ENCODE measurements at regions not wholly inside any gene's neighbourhood (a gene's known extent, or its start where the extent isn't known, plus 50 kb on each side); places are given as distances from the start of the nearest gene placed in this dataset.

- DNase-seq = no peak
These were observed 400.8 kb upstream of the MMADHC start for GRCh38 chr2:149988361-149988760.

GRCh38 chr2:149986861-149987260, 399.3 kb upstream of the MMADHC start:
- no peak for DNase-seq

GRCh38 chr2:149984311-149984710, 396.7 kb upstream of the MMADHC start:
- no peak for DNase-seq

GRCh38 chr2:149972066-149972465, 384.5 kb upstream of the MMADHC start:
- DNase-seq = no peak

- no peak for DNase-seq
These were observed 367.5 kb upstream of the MMADHC start for GRCh38 chr2:149954981-149955600.

DNA sequence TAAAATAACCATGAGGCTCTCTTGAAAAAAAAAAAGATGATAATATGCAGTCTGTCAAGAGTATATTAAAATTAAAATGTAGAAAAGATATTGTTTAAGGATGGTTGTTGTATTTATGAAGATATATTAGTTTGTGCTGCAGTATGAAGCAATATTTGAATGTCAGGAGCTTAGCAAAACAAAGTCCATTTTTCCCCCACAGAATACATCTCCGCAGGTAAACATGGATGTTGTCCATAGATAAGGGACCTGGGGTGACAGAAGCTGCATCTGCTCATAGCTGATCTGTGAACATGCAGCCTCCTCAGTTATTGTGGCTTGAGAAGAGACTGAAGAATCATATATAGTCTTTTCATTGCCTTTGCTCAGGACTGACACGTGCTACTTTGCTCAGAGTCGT, 366.1 kb upstream of the MMADHC start:
- DNase-seq = no peak

GRCh38 chr2:149931486-149931885, 343.9 kb upstream of the MMADHC start:
- no peak for DNase-seq

DNA sequence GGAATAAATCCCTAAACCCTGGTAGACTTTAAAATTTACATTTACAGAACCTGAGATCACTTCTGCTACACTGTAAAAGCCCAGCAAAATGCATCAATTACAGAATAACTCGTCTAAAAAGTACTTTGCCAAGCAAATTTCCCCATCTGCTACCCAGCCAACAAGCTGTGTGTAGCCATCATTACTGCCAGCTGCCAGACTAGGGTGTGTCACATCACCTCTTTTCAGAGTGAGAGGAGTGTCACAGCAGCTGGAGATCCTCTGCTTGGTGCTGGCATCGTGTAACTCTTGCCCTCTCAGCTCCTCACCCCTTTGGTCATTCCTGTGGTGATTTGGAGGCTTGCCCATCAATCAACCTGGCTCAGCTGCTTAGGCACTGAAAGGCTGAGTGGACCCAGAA, 340.4 kb upstream of the MMADHC start:
- no peak for DNase-seq

- no peak for DNase-seq
These were observed 338.6 kb upstream of the MMADHC start for GRCh38 chr2:149926149-149926548.

DNA sequence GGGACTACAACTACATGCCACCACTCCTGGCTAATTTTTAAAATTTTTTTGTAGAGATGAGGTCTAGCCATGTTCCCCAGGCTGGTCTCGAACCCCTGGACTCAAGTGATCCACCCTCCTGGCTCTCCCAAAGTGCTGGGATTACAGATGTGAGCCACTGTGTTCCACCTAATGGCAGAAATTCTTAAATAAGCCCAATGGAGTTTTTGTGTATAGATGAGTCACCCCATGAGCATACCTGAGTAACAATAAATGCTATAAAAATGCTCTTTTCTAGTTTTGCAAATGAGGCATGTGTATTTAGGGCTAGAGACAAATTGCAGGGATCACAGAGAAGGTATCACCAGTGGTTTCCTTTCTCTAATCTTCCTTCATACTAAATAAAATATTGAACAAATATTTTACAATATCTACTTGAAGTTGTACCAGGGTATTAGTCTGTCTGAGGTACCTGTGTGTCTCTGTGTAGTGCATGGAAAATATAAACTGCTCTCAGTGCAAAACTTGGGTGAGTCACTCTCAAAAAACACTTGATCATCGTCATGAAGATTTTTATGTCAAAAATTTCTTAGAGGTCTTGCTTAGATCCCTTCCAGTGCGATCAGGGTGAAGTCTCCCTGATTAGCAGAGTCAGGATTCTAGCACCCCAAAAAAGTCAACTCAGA, 337.1 kb upstream of the MMADHC start:
- no peak for DNase-seq

DNA sequence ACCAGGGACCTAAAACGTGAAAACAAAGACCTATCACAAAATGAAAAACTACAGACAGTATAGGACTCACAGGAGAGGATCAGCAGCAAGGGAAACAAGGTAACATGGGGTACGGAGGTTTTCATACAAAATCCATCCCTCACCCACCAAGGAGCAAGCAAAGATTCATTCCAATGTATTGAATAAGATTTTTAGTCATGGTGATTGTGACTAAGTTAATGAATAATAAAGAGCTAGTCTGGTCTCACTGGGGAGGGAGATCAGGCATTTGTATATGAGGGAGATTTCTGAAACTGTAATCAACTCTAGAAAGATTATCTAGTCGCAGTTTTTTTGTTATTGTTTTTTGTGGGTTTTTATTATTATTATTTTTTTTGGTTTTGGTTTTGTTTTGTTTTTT, 336.5 kb upstream of the MMADHC start:
- DNase-seq = no peak

DNA sequence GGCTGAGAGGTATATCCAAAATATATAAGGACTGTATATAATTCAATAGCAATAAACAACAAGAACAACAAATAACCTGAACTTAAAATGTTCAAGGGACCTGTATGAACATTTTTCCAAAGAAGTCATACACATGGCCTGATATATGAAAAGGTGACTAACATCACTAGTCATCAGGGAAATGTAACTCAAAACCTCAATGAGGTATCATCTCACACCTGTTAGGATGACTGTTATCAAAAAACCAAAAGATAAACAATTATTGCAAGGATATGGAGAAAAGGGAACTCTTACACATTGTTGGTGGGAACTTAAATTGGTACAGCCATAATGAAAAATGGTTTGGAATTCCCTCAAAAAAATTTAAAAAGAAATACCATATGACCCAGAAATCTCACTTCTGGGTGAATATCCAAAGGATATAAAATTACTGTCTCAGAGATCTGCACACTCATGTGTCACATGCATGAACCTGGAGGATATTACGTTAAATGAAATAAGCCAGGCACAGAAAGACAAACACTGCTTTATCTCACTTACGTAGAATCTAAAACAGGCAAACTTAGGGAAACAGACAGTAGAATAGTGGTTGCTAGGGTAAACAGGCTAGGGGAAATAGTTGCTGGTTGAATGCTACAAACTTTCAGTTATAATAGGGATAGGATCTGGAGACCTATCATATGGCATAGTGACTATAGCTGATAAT, 334.5 kb upstream of the MMADHC start:
- no peak for DNase-seq

DNA sequence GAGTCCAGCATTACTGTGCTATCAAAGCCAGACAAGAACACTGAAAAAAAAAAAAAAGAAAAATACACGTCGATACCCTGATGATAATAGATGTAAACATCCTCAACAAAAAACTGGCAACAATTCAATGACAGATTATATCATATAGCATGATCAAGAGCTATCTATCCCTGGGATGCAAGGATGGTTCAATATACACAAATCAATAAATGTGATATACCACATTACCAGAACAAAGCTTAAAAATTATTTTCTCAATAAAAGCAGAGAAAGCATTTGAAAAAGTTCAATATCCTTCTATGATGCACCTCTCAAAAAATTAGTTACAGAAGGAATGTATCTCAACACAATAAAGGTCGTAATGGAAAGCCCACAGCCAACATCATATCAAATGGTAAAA, 332.8 kb upstream of the MMADHC start:
- no peak for DNase-seq

- DNase-seq = no peak
These were observed 327.6 kb upstream of the MMADHC start for GRCh38 chr2:149915151-149915550.

DNA sequence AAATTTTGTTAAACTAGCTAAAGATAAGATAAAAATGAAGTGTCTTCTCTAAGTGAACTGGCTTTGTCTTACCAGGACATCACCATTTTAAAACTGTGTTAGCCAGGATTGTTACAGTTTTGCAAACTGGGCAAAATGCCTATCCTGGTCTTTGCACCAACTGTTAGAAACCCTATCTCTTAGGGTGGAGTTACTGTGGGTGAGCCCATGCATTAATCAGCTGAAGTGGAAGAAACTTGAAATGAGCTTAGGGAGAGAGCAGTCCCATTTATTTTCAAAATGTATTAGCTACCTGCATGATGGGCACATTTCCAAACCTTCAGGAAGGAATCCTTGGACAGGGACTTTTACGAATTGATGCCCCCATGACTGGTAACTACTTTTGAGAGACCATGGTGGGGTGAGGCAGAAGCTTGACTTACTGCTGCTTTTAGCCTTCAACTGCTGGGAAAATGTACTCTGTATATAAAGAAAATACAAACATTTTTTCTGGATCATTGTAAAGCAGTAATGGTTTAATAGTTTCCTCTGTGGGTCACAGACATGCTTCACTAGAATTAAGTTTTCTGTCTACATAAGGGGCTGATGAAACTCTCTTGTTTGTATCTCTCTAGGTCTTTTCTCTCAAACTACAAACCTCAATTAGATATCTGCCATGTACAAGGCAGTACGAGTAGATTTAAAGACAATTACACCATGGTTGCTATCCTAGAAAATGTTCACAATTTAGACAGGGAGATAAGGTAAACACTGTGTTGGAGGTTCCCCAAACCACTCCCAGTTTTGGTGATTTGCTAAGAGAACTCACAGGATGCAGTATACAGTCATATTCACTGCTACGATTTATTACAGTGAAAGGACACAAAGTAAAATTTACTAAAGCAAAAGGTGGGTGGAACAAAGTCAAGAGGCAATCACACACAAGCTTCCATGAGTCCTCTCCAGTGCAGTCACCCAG, 321.4 kb upstream of the MMADHC start:
- DNase-seq = no peak

DNA sequence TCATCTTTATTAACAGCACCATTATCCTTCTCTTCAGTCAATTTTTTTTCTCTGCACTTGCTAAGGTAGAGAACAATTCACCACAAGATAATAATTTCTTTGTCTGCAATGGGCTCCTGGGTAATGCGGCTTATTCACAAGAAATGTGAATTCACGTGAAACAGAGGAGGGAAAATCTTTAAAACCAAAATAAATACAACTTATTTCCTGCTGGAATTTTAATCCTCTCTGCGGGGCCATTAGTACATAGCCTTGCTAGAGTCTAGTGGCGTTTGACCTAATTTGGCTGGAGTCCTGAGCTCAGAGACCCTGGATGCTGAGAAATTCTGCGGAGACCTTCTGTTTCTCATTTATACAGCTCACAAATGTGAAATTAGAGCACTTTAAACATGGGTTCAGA, 319.3 kb upstream of the MMADHC start:
- DNase-seq = no peak

DNA sequence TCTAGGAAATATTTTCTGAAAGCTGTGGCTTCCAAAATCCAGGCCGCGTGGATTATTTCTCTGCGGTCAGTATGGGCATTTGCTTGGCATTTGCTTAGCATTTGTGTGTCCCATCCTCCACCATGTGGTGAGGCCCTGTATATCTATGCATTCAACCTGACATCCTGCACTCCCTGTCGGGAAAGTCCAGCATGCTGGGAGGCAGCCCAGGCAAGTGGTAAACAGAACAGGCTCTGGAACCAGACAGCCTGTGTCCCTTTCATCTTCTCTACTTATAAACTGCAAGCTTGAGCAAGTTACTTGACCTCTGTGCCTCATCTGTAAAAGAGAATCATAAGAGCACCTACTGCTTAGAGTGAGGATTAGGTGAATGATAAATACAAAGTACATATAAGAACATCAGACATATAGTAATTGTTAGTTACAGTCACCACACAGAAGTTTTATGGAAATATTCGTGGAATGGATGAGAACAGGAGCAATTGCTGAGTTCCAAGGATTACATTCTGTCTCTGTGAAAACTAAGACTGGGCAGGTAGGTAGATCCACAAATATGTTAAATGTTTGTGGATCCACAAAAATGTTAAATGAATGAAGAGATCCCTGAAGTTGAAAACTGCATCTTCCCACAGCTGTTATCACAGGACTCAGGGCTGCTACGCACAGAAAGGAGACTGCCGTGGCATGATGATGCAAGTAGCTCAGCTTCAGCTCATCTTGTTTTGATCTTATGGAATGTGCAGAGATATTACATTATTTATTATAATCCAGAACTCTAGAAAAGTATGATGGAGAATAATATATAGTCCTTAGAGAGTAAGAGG, 317.0 kb upstream of the MMADHC start:
- DNase-seq = no peak

DNA sequence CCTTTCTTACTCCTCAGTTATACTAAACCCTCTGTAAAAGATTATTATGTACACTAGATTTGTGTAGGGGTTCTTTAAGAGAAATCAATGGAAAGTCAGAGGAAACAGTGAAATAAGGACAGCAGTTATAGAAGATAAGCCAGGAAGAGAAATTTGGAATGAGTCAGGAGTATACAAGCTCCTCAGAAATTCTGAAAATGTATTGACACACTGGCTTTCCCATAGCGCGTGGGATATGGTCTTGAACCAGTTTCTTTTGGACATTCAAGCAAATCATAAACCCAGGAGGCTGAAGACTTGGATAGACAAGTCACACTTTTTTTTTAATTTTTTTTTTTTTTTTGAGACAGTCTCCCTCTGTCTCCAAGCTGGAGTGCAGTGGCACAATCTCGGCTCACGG, 316.1 kb upstream of the MMADHC start:
- DNase-seq = no peak

GRCh38 chr2:149902081-149902480, 314.5 kb upstream of the MMADHC start:
- DNase-seq = no peak

GRCh38 chr2:149901231-149901859, 313.8 kb upstream of the MMADHC start:
- no peak for DNase-seq

GRCh38 chr2:149899390-149899789, 311.8 kb upstream of the MMADHC start:
- DNase-seq = no peak

- no peak for DNase-seq
These were observed 307.2 kb upstream of the MMADHC start for GRCh38 chr2:149894760-149895159.
